ENCODE measurements at regions not wholly inside any gene's neighbourhood (a gene's known extent, or its start where the extent isn't known, plus 50 kb on each side); places are given as distances from the start of the nearest gene placed in this dataset.

DNA sequence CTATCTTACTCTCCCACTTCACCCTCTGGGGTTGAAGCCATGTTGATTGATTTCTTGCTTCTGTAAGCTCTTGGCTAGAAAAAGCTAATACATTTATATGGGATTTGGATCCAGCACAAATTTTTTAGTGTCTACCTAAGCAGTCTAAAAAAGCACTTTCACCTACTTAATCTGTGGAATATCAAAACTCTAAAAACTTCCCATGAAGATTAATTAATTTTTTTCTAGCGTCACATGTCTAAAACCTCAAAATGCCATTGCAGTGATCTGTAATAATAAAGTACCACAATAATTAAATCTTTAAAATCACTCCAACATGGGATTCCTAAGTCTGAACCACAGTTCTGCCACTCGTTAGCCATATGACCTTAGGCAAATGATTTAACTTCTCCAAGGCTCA is 180.1 kb downstream of the EN1 start:
- H3K4me3 ChIP-seq (replicated peaks; ENCODE audit: low read depth, low read length) = no peak overlapping the region
- DNase-seq (ENCODE audit: extremely low read depth, low read depth) = no peak
- TF ChIP-seq, protein P1, sequence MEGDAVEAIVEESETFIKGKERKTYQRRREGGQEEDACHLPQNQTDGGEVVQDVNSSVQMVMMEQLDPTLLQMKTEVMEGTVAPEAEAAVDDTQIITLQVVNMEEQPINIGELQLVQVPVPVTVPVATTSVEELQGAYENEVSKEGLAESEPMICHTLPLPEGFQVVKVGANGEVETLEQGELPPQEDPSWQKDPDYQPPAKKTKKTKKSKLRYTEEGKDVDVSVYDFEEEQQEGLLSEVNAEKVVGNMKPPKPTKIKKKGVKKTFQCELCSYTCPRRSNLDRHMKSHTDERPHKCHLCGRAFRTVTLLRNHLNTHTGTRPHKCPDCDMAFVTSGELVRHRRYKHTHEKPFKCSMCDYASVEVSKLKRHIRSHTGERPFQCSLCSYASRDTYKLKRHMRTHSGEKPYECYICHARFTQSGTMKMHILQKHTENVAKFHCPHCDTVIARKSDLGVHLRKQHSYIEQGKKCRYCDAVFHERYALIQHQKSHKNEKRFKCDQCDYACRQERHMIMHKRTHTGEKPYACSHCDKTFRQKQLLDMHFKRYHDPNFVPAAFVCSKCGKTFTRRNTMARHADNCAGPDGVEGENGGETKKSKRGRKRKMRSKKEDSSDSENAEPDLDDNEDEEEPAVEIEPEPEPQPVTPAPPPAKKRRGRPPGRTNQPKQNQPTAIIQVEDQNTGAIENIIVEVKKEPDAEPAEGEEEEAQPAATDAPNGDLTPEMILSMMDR (IDR thresholded peaks at IDR 0.05; ENCODE audit: low read depth, low read length, missing control alignments) = no peak

DNA sequence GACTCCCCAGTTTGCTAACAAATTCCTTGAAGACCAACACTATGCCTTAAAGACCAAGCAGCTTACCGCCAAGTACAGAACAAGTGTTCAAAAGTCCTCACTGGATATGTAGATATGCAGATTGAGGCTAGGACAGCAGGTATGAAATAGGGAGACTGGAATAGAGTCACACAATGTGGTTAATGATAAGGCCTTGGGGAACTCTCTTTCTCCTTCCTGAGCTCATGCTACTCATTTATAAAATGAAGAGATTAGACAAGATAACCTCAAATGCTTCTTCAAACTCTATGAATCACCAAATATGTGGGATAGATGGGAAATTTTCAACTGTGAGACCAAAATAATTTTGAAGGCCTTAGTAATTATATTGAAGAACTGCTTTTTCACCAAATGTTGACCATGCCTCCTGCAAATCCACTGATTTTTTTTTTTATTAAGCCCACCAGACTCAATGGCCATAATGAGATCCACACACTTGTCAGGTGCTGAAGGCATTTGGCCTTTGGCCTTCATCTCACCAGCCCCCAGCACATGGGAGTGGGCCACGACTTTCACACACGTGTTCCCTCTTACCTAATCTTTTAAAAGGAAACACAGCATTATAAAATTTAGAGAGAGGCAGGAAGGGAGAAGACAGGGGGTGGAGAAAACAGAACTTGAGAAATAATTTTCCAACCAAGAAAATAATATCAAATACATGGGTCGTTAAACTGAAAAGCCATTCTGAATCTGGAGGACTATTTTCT is 181.5 kb downstream of the EN1 start:
- TF ChIP-seq, protein P1 (IDR thresholded peaks at IDR 0.05; ENCODE audit: low read depth, low read length, missing control alignments) = no peak
- no peak overlapping the region for H3K4me3 ChIP-seq (replicated peaks; ENCODE audit: low read depth, low read length)
- DNase-seq (ENCODE audit: extremely low read depth, low read depth) = no peak

DNA sequence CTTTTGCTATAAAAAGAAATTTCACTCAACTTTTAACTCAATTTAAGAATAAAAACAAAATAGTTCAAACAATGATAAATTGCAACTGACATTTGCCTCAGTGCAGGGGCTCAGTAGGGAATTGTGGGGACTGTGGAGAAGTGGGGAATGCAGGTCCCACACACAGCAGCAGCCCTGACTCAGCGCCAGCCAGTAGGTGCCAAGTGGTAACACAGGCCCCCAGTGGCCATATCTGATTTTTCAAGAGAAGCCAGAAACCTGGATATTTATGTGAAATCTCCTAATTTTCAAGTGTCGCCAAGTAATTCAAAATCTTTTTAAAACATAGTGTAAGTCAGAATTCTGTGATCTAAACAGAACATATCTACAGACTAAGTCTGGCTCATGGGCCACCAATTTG is 186.3 kb downstream of the EN1 start:
- TF ChIP-seq, protein P1 (IDR thresholded peaks at IDR 0.05; ENCODE audit: low read depth, low read length, missing control alignments) = peak; percentile 8
- no peak for DNase-seq (ENCODE audit: extremely low read depth, low read depth)
- no peak overlapping the region for H3K4me3 ChIP-seq (replicated peaks; ENCODE audit: low read depth, low read length)

DNA sequence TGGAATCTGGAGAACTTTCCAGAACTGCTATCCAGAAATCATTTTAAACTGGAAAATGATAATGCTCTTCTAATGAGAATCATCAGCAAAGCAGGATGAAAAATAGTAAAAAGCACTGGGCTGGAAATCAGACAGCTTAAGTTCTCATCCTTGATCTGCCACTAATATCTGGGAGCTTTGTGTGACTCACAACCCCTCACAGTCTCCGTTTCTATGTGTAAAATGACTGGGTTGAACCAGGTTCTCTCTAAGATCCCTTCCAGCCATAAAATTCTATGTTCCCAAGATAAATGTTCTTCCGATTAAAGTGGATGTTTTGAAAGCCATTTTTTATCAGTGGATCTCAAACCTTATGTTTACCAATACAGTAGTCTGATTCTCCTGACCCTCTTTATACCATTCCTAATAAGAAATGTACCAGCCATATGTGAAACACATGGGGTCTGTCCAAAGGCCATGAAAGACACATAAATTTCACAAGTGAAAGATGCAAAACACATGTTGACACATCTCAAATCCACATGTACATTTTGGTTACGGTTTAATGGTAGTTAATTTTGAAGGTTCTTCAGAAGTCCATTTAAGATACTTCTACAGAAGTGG is 188.8 kb downstream of the EN1 start:
- peak; percentile 71 for DNase-seq (ENCODE audit: extremely low read depth, low read depth)
- TF ChIP-seq, protein P1 (IDR thresholded peaks at IDR 0.05; ENCODE audit: low read depth, low read length, missing control alignments) = no peak
- H3K4me3 ChIP-seq (replicated peaks; ENCODE audit: low read depth, low read length) = no peak overlapping the region

GRCh38 chr2:118657466-118657865 is 190.0 kb downstream of the EN1 start:
- no peak for DNase-seq (ENCODE audit: extremely low read depth, low read depth)
- H3K4me3 ChIP-seq (replicated peaks; ENCODE audit: low read depth, low read length) = no peak overlapping the region
- TF ChIP-seq, protein P1 (IDR thresholded peaks at IDR 0.05; ENCODE audit: low read depth, low read length, missing control alignments) = no peak

GRCh38 chr2:118654945-118655344 is 192.5 kb downstream of the EN1 start:
- no peak overlapping the region for H3K4me3 ChIP-seq (replicated peaks; ENCODE audit: low read depth, low read length)
- no peak for DNase-seq (ENCODE audit: extremely low read depth, low read depth)
- TF ChIP-seq, protein P1 (IDR thresholded peaks at IDR 0.05; ENCODE audit: low read depth, low read length, missing control alignments) = no peak
